HG02981 (cell line): ENCODE measurements at regions not wholly inside any gene's neighbourhood (a gene's known extent, or its start where the extent isn't known, plus 50 kb on each side); places are given as distances from the start of the nearest gene placed in this dataset.

ENCODE experiments used
- ATAC-seq: cut with Tn5 transposase; IDR thresholded peaks from one replicate; pipeline ENCODE4 v1.9.1; 2021; ENCODE audit warnings: mild to moderate bottlenecking, moderate library complexity; ENCODE audit not compliant: unreplicated experiment

DNA sequence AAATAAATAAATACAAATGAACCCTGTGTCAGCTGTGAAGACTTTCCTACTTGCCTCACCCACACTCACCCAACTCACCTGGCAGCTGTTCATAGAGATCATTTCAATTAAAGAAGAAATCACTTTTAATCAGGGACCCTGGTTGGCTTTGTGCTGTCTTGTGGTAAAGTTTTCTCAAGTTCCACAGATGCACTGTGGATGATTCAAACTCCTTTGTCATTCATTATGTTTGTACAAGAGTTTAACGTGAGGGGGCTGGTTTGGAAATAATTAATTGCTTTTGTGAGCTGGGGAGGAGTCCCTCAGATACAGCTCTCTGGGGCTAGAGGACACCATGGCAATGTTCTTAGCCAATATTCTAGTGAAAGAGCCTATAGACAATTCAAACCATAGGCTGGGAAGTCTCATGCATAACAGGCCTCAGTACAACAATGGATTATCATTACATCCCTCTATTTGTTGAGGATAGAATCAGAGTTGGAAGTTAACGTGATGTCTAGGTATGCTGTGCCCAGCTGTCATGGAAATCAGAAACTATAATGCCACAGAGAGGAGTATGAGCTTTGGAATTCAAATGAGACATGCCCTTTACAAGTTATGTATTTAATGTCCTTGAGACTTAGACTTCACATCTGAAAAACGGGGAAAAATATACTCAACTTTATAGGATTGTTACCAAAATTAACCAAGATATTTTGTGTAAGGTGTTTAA is 698.5 kb downstream of the KCNA4 start:
- no peak for ATAC-seq

DNA sequence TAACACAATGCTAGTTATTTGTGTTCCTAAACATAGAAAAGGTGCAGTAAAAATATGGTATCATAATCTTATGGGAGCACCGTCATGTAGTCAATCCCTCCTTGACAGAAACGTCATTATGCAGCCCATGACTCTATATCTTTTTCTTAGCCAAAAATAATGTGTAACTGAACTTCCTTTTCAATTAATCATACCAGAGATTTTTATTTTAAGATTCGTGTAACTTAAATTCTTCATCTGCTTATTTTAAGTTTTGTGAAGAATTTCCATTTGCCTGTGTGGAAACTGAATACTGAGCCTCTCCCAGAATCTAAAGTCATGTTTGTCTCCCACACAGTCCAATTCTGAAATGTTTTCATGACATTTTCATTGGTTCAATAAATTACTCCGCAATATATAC is 699.1 kb downstream of the KCNA4 start:
- no peak for ATAC-seq

DNA sequence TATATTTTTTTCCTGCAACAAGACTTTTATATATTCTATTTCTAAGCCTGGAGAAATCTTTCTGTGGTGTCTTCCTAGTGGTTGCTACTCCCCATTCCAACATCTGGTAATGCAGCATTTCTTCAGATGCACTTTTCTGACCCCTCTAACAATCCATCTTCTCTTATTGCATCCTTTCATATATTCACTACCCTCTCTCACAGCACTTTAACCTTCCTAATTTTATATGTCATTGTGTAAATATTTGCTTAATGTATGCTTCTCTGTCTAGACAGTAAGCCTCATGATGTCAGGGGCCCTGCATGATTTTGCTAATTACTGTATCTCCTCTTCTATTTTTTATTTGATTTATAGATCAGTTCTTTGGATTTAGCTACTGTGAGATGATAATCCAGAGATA is 701.6 kb downstream of the KCNA4 start:
- ATAC-seq, result no peak

DNA sequence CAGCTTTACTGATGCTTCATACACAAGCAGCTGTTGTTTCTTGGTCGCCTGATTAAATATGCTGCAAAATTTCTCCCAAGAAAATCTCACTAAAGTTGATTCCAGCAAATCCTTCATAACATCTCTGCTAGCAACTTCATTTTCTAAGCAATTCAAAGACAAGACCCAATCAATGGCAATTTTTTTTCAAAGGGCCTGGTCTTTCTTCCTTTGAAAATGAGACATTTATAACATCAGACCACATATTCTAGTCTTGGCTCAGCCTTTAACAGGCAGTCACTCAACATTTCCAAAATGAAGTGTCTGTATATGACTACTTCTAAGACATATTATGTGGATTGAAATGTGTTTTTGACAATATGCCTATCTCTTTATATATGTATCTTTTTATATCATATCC is 702.6 kb downstream of the KCNA4 start:
- no peak for ATAC-seq

DNA sequence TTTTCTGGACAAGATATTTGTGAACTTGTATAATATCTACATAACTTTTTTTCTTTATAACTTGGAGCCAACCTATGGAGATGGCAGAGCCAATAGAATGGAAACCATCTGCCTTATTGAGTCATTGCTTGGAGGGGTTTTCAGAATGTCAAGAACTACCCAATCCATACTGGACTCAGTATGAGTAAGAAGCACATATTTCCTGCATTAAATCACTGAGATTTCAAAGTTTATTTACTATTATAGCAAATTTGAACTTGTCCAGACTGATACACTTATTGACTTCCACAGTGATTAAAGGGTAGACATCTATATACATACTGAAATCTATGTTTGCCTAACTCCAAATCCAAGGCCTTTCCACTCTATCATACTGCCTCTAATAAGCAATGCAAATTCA is 704.0 kb downstream of the KCNA4 start:
- ATAC-seq, result no peak

DNA sequence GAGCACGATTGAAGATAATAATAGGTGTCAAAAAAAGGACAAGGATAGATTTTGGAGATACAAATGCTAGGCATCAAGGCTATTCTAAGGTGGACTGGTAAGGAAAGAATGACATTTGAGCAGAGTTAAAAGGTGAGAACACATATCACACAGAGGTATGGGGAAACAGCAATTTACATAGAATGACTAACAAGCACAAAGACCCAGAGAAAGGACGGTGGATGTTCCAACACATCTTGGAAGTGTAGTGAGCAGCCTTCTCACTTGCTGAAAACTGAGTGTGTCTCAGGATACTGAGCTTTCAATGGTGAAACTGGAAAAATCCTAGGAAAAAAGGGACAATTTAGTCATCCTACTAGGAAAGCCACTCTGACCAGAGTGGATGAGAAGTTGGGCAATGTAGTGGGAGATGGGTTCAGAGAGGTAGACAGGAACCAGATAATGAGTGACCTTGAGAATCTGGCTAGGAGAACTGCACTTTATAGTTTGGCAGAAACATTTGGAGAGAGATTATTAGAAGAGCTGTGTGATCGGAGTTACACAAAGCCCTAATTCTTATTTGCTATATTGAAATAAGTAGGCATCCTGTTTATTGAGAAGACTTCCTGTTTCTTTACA is 706.0 kb downstream of the KCNA4 start:
- no peak for ATAC-seq

DNA sequence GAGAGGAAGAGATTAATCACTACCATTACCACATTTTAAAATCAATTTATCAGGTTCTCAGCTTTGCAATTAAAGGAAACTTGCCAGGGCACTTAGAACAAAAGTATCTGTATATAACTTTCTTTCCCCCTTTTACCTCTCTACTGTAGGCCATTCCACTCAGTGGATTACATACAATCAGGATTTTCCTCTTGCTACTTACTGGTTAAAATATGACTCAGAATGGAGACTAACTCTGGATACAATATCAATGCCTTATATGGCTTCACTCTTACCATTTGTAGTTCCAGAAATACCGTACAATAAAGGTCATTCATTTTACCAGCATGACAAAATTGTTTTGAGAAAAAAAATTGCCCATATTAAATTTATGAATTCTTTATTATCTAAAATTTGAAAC is 706.8 kb downstream of the KCNA4 start:
- ATAC-seq, result no peak

DNA sequence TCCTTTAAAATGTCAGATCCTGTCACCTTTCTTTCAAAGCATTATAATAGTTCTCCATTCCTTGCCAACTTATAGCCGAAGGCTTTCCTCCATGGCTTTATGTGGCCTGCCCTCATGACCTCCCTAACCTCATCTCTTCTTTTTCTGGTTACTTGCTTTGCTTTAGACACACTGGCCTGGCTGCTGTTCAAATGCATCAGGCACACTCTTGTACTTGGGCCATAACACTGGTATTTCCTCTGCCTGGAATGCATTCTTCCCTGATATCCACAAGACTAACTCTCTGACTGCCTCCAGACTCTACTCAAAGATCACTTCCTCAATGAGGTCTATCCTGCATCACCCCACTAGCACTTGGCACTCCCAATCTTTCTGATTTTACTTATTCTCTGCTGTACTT is 710.3 kb downstream of the KCNA4 start:
- ATAC-seq, result no peak

DNA sequence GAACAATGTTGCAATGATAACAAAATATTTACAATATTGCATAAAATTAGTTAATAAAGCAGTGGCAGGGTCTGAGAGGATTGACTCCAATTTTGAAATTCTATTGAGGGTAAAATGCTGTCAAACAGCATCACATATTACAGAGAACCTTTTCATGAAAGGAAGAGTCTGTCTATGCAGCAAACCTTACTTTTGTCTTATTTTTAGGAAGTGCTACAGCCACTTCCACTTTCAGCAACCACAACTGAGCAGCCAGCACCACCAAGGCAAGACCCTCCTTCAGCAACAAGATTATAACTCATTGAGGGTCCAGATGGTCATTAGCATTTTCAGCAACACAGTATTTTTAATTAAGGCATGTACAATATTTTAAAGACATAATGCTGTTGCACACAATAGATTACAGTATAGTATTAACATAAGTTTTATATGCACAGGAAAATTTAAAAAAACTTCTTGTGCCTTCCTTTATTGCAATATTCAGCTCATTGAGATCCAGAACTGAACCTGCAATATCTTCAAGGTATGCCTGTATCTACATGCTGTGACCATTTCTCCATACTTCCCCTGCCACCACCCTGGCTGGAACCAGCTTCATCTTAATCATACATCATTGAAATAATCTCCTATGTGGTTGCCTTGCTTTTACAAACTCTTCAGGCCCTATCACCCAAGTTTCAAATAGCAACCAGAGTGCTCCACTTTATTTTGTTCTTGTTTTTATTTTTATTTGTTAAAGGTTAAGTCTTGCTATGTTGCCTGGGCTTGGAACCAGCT is 711.2 kb downstream of the KCNA4 start:
- ATAC-seq, result no peak

DNA sequence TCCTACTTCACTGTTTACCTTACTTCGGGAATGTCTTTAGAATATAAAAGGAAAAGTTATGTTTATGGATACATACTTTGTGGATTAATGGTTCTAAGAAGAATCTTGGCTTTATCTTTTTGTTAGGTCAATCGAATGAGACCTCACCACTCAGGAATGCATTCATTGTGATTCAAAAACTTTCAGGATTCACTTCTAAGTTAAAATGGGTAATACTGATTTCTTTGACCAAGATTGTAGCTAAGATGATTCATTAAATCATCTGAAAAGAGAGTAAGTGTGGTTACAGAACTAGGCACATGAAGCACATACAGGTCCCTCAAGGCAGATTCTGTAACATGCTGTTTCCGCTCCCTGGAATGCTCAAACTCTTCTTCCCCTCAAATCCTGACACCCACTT is 716.4 kb downstream of the KCNA4 start:
- ATAC-seq, result no peak

DNA sequence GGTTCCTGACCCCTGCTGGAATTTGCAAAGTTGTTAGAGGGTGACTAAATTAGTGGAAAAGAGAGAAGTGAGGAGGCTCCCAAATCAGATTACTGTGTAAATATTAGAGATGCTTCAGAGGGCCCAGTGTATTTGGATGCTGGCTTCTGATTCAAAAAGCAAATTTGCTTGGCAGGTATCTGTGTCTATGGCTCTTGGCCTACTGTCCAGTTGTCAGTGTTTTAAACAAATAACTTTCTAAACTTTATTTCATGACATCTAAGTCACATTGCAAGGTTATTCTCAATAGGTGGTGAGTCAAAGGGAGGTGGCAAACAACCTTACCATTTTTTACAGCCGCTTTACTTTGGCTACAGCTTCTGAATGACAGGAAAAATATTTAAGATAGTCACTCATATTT is 720.1 kb downstream of the KCNA4 start:
- no peak for ATAC-seq

DNA sequence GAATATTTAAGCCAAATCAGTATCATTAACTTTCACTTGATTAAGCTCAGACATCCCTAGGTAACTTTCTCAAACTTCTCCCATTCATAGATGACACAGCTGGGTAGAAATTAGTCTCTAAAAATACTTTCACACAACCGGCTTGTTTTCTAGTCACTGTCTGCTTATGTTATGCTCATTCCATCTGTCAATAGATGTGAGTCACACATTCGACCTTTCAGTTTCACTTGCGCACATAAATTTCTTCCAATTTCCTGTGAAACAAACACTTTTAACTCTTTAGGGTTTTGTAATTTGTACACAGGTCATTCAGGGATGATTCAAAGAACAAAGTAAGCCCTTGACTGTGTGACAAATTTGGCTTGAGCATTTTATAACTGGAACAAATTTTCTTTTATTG is 723.0 kb downstream of the KCNA4 start:
- ATAC-seq, result peak; percentile 92

DNA sequence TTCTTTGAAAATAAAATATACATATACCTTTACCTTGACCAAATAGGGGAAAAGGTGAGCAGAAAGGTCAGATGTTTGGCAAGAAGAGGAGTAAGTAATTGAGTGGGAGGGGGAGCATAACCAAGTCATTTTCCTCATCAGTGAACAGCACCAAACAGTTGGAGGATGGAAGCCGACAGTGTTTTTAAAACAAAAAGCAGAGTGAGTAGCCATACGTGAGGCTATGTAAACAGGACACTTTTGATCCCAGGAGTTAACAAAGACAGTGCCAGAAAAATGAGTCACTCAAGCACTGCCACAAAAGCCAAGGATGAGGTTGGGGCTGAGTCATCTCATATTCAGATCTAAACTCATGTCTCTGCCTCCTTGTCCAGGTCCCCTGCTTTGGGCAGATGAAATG is 734.7 kb downstream of the KCNA4 start:
- ATAC-seq, result no peak

DNA sequence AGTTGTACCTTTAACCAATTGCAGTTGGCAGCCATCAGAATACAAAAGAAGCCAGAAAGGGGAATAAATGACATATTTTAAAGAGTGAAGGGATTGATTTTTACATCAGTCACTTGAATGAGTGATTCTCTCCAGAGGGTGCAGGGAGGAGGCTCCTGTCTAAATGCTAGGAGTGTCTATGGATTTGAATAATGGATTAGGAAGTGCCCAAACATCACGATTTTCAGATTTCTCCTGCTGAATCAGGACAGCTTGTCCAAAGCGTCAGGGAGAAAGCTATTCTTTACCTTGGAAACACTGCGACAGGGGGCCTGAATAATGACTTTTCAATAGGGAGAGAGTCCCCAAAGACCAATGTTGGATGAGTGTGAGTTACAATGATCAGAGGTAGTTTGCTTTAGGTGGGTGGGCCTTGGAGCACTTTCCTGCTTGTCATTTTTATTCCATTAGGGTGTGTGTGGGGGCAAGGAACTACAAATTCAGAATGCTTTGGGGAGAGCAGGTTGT is 735.5 kb downstream of the KCNA4 start:
- ATAC-seq, result no peak

DNA sequence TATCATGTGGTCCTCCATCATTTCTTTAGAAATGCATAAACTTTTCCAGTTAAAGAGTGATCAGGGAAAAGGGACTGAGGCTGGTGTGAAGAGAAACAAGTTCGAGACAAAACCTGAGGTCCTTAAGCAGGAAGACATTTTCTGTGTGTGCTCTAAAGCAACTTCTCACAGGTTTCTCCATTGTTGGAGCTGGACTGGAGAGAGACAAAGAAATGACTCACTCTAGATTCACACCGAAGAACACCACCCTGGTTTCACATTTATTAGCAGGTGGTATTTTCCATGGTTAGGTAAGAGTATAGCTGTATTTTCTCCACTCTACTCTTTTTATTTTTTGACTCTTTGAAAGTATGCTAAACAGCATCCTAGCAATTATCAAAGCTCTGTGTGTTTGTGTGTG is 736.4 kb downstream of the KCNA4 start:
- ATAC-seq, result no peak

DNA sequence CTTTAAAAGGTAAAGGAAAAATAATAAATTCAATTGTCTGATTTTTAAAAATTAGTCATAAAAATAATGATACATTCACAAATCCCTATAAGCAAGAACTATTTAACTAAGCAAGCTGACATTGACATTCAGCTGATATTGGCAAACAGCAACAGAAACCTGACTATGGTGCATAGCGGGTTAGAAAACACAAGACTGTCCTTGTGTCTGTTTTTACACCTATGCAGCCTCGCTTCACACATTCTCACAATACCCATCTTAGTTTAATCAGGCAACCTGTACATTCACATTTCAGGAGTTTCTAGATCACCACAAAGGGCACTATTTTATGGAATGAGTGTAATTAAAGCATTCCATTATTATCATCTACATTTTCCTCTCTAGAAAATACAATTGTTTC is 737.1 kb downstream of the KCNA4 start:
- ATAC-seq, result no peak

DNA sequence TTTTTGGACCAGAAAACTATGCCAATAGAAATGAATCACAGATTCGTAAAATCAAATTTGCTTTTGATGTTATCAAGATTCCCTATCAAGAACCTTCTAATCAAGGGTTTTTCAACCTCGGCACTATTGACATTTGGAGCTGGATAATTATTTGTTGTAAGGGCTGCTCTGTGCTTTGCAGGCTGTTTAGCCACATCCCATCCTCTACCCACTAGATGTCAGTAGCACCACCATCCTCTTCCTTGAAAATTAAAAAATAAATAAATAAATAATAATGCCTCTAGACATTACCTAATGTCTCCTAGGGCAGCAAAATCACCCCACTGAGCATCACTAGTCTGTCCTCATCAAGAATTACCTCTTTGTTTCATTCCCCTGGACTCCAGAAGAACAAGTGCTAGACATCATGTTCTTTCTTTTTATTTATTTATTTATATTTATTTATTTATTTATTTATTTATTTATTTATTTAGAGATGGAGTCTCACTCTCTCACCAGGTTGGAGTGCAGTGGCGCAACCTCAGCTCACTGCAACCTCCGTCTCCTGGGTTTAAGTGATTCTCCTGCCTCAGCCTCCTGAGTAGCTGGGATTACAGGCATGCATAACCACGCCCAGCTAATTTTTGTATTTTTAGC is 744.7 kb downstream of the KCNA4 start:
- ATAC-seq, result no peak

DNA sequence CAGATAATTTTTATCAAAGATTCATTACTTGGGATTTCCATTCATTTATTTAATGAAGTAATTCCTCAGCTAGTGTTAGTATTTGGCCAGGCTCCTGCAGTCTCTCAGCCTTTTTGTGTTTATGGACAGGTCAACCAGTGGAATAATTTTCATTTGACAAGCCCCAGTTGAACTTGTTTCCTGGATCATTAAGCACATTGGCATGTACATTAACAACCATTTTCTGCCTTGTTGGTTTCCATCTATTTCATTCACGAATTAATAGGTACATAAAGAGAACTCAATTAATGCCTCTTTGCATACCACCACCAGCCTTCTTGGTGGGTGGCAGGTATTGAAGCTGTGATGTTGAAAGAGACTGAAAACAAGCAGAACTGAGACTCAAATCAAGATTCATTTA is 745.2 kb downstream of the KCNA4 start:
- ATAC-seq, result no peak

DNA sequence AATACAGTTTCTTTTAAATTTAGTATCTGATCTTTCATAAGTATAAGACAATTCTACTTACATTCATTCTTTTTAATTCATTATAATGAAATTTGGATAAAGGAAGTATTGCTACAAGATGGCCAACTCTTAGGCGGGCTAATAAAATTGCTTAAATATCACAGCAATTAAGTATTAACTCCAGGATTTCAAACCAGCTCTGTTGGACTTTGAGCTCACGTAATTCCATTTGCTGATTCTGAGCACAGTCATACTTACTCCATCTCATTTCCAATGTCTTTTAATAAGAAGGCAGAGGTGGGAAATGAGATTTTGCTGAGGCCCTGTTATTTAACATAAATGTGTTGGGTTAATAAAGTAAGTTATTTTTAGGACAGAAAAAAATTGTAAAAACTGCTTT is 748.1 kb downstream of the KCNA4 start:
- ATAC-seq, result no peak

DNA sequence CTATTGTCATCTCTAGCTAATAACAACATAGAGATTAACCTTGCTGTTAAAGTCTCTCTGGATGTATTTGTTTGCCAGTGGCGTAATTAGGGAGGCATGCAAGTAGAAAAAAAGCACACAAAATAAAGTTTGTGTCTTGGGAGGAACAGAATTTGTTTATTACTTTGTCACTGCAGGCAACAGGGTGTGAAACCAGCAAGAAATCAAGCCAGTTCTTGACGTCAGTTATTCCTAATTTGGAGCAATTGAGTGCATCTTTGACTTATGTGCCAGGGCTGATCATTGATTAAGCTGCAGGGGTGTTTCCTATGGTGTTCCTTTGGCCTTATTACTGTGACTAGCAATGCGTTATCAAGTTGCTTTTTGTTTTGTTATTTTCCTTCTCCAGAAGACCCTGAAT is 751.0 kb downstream of the KCNA4 start:
- no peak for ATAC-seq

DNA sequence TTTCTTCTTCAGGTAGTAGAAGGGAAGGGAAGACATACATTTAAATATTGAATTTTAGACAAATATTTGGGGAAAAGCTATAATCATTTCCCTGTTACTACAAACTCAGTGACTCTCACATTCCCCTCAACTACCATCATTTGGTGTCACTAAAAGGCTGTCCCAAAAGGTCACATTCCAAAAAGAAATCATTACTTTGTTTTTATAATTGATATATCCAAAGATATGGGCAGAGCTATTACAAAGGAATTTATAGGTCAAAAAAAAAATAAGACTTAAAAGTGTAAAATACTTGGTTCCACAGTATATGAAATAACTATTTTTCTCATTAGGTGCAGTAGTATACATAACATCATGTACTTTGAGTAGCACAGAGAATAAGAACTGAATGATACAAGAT is 751.4 kb downstream of the KCNA4 start:
- ATAC-seq, result no peak
